IMR-90 (cell line): ENCODE measurements at regions not wholly inside any gene's neighbourhood (a gene's known extent, or its start where the extent isn't known, plus 50 kb on each side); places are given as distances from the start of the nearest gene placed in this dataset.

Source experiments
- ATAC-seq: fragments of 200-7000 bp; cut with Tn5 transposase; 2 replicates; pipeline ENCODE4 v1.9.1; 2020; ENCODE audit warnings: low read depth, mild to moderate bottlenecking, moderate library complexity
- BruUV-seq: library from RNA; stranded (reverse); fragments of 400-500 nt; replicated peaks from 2 replicates; lab custom pipeline; 2021; lab: Mats Ljungman, UMichigan
- CTCF ChIA-PET: fragments of 300-600 bp; formaldehyde crosslinking; extraction: SDS; loops from one replicate; lab custom pipeline; 2021; ENCODE audit warnings: antibody characterized with exemption; lab: Yijun Ruan, JAX
- POLR2A ChIA-PET: fragments of 300-600 bp; sonication (Branson Sonifier 250); formaldehyde crosslinking; loops from one replicate; lab custom pipeline; 2022; ENCODE audit warnings: antibody characterized with exemption; ENCODE audit not compliant: unreplicated experiment; lab: Charles Lee
- DNase-seq: peaks from one replicate; pipeline ENCODE4 v3.0.0; 2013
- H2AFZ ChIP-seq: replicated peaks from 2 replicates; pipeline ENCODE3; 2013; ENCODE audit warnings: low read length, mild to moderate bottlenecking; ENCODE audit not compliant: poor library complexity
- H2AK5ac ChIP-seq: 2 replicates; pipeline ENCODE4 v1.6.1; 2013; ENCODE audit warnings: low read depth, low read length, inconsistent platforms
- H2AK9ac ChIP-seq: replicated peaks from 2 replicates; pipeline ENCODE3; 2013; ENCODE audit warnings: mild to moderate bottlenecking, low read depth, low read length, moderate library complexity; ENCODE audit not compliant: poor library complexity
- H2BK120ac ChIP-seq: 2 replicates; pipeline ENCODE4 v1.6.1; 2013; ENCODE audit warnings: low read depth, low read length, inconsistent platforms
- H2BK15ac ChIP-seq: 3 replicates; pipeline ENCODE4 v1.6.1; 2013; ENCODE audit warnings: low read depth, low read length, inconsistent platforms
- H2BK20ac ChIP-seq: 2 replicates; pipeline ENCODE4 v1.6.1; 2013; ENCODE audit warnings: low read depth, mild to moderate bottlenecking, inconsistent platforms, low read length, moderate library complexity
- H2BK5ac ChIP-seq: 2 replicates; pipeline ENCODE4 v1.6.1; 2013; ENCODE audit warnings: mild to moderate bottlenecking, low read depth, low read length, inconsistent platforms; ENCODE audit not compliant: poor library complexity, severe bottlenecking
- H3K14ac ChIP-seq: replicated peaks from 2 replicates; pipeline ENCODE4 v1.6.1; 2013; ENCODE audit warnings: low read depth, low read length, inconsistent platforms
- H3K18ac ChIP-seq: 2 replicates; pipeline ENCODE4 v1.6.1; 2013; ENCODE audit warnings: low read depth, low read length, control low read depth
- H3K23ac ChIP-seq: 2 replicates; pipeline ENCODE4 v1.6.1; 2013; ENCODE audit warnings: low read depth, low read length, inconsistent platforms
- H3K27ac ChIP-seq: 2 replicates; pipeline ENCODE4 v1.5.1; 2013; ENCODE audit warnings: mild to moderate bottlenecking, control low read depth, low read length; ENCODE audit not compliant: insufficient read depth
- H3K27me3 ChIP-seq: 2 replicates; pipeline ENCODE4 v1.6.1; 2013; ENCODE audit warnings: low read length; ENCODE audit not compliant: control insufficient read depth, insufficient read depth
- H3K36me3 ChIP-seq: 2 replicates; pipeline ENCODE4 v1.6.1; 2013; ENCODE audit warnings: low read length, mixed read lengths; ENCODE audit not compliant: control insufficient read depth, insufficient read depth
- H3K4ac ChIP-seq: 2 replicates; pipeline ENCODE4 v1.6.1; 2013; ENCODE audit warnings: low read depth, low read length, inconsistent platforms
- H3K4me1 ChIP-seq: 2 replicates; pipeline ENCODE4 v1.6.1; 2013; ENCODE audit warnings: low read length, mixed read lengths; ENCODE audit not compliant: control insufficient read depth, insufficient read depth
- H3K4me2 ChIP-seq: 2 replicates; pipeline ENCODE4 v1.6.1; 2013; ENCODE audit warnings: low read depth, mild to moderate bottlenecking, control low read depth, low read length, moderate library complexity
- H3K4me3 ChIP-seq: 2 replicates; pipeline ENCODE4 v1.5.1; 2013; ENCODE audit warnings: low read depth, mild to moderate bottlenecking, control low read depth, low read length, moderate library complexity; ENCODE audit not compliant: insufficient read depth
- H3K56ac ChIP-seq: 2 replicates; pipeline ENCODE4 v1.6.1; 2013; ENCODE audit warnings: low read length, inconsistent platforms; ENCODE audit not compliant: insufficient read depth; ENCODE audit errors: extremely low read depth
- H3K79me1 ChIP-seq, 2 experiments: 2 replicates each; pipeline ENCODE4 v1.6.1; 2013; ENCODE audit warnings: low read length in 2 of 2, inconsistent platforms in 1 of 2, low read depth in 1 of 2
- H3K9ac ChIP-seq: 2 replicates; pipeline ENCODE4 v1.6.1; 2013; ENCODE audit warnings: low read depth, low read length, control low read depth
- H3K9me1 ChIP-seq: 2 replicates; pipeline ENCODE4 v1.6.1; 2013; ENCODE audit warnings: low read length, inconsistent platforms; ENCODE audit not compliant: insufficient read depth
- H3K9me3 ChIP-seq: 2 replicates; pipeline ENCODE4 v1.6.1; 2013; ENCODE audit warnings: low read length; ENCODE audit not compliant: control insufficient read depth, insufficient read depth
- H4K20me1 ChIP-seq: 2 replicates; pipeline ENCODE4 v1.6.1; 2013; ENCODE audit warnings: low read length, inconsistent platforms; ENCODE audit not compliant: insufficient read depth
- H4K5ac ChIP-seq: 2 replicates; pipeline ENCODE4 v1.6.1; 2013; ENCODE audit warnings: mild to moderate bottlenecking, low read depth, low read length, control low read depth
- H4K8ac ChIP-seq, 2 experiments: 2 replicates each; pipeline ENCODE4 v1.6.1; 2013; ENCODE audit warnings: low read depth in 2 of 2, low read length in 2 of 2, control low read depth in 1 of 2, inconsistent platforms in 1 of 2
- H4K91ac ChIP-seq: 2 replicates; pipeline ENCODE4 v1.6.1; 2013; ENCODE audit warnings: low read depth, low read length, inconsistent platforms; ENCODE audit not compliant: insufficient read depth
- CHD1 ChIP-seq: IDR thresholded peaks from 2 replicates; pipeline ENCODE4 v1.6.1; 2012; ENCODE audit warnings: low read depth, low read length, improper control_type of control experiment
- MAFK ChIP-seq: IDR thresholded peaks from 2 replicates; pipeline ENCODE4 v1.6.1; 2012; ENCODE audit warnings: low read depth, low read length, improper control_type of control experiment
- MAZ ChIP-seq: IDR thresholded peaks from 2 replicates; pipeline ENCODE4 v1.6.1; 2012; ENCODE audit warnings: low read depth, mild to moderate bottlenecking, low read length, improper control_type of control experiment, moderate library complexity, borderline replicate concordance
- MXI1 ChIP-seq: IDR thresholded peaks from 2 replicates; pipeline ENCODE4 v1.6.1; 2012; ENCODE audit warnings: low read depth, mild to moderate bottlenecking, low read length, moderate library complexity, borderline replicate concordance
- RCOR1 ChIP-seq: IDR thresholded peaks from 2 replicates; pipeline ENCODE4 v1.6.1; 2012; ENCODE audit warnings: mild to moderate bottlenecking, low read length, improper control_type of control experiment; ENCODE audit not compliant: insufficient replicate concordance
- RFX5 ChIP-seq: IDR thresholded peaks from 2 replicates; pipeline ENCODE4 v1.8.0; 2012; ENCODE audit warnings: low read depth, mild to moderate bottlenecking, low read length, moderate library complexity
- WGBS, 2 experiments: methylation state at CpG; one replicate each; pipeline versions ENCODE4 v1.1.5 to v1.1.7; 2013; ENCODE audit warnings: missing lambda C conversion rate in 2 of 2; ENCODE audit not compliant: insufficient read length in 1 of 2; ENCODE audit errors: extremely low coverage in 2 of 2; 5-methylcytosine and 5-hydroxymethylcytosine counted together
- dilution Hi-C: fragments of 300-500 bp; cut with HindIII; formaldehyde crosslinking; loops from one replicate; pipeline ENCODE4 v1.14.3; 2018; ENCODE audit warnings: low sequenced_read_pairs; ENCODE audit not compliant: unreplicated experiment
- in situ Hi-C: fragments of 300-500 bp; cut with MboI; formaldehyde crosslinking; loops from 3 replicates; pipeline ENCODE4 v1.14.3; 2019; ENCODE audit warnings: low sequenced_read_pairs, inconsistent platforms, mixed read lengths
- intact Hi-C: fragments of 100-400 bp; cut with micrococcal nuclease; formaldehyde crosslinking; loops from 2 replicates; pipeline ENCODE4 v1.10.0; 2022

- no peak overlapping the region for H3K4me3 ChIP-seq
- H2AK9ac ChIP-seq, result no peak overlapping the region
- H4K91ac ChIP-seq, result no peak overlapping the region
- no peak overlapping the region for H3K23ac ChIP-seq
- H3K9me3 ChIP-seq, result peaks cover 10% of the 10 kb centered on the region
- dilution Hi-C loops (no loop called here), intact Hi-C loops (no loop called here), in situ Hi-C loops (no loop called here)
- no peak overlapping the region for H2BK5ac ChIP-seq
- no peak overlapping the region for H3K18ac ChIP-seq
- H4K8ac ChIP-seq, result no peak overlapping the region
- H2BK20ac ChIP-seq, result no peak overlapping the region
- no peak overlapping the region for H3K56ac ChIP-seq
- H3K9ac ChIP-seq, result no peak overlapping the region
- no peak overlapping the region for H3K27ac ChIP-seq
- H2BK120ac ChIP-seq, result no peak overlapping the region
- H3K4ac ChIP-seq, result no peak overlapping the region
- H3K14ac ChIP-seq, result no peak overlapping the region
- no peak overlapping the region for H4K5ac ChIP-seq
- no peak overlapping the region for H2AFZ ChIP-seq
- no peak overlapping the region for H2BK15ac ChIP-seq
- no peaks in the 10 kb centered on the region for H3K4me1 ChIP-seq
- WGBS, 2 experiments, result 10% methylated on average over 2 of the region's 4 CpGs; no CpG with 5 or more reads in 1 of the 2 experiments
- DNase-seq, result no peak
- CTCF ChIA-PET, result no interaction called here
- BruUV-seq, result no TSS peak
- H3K27me3 ChIP-seq, result peaks cover 25% of the 10 kb centered on the region
- H3K79me1 ChIP-seq, result no peaks in the 10 kb centered on the region
- no peak; the same call in 1 of the 2 replicates for ATAC-seq
- no peak overlapping the region for H2AK5ac ChIP-seq
- H3K4me2 ChIP-seq, result no peak overlapping the region
- no peaks in the 10 kb centered on the region for H3K36me3 ChIP-seq
- no peaks in the 10 kb centered on the region for H4K20me1 ChIP-seq
- POLR2A ChIA-PET, result no interaction called here
- TF ChIP-seq RFX5 (no peak), MXI1 (no peak), RCOR1 (no peak), CHD1 (no peak), MAZ (no peak), MAFK (no peak)
- H3K9me1 ChIP-seq, result no peaks in the 10 kb centered on the region
Observed at GRCh38 chr9:126043681-126044080, 282.9 kb upstream of the MVB12B start.
